ENCODE measurements at regions not wholly inside any gene's neighbourhood (a gene's known extent, or its start where the extent isn't known, plus 50 kb on each side); places are given as distances from the start of the nearest gene placed in this dataset.

DNA sequence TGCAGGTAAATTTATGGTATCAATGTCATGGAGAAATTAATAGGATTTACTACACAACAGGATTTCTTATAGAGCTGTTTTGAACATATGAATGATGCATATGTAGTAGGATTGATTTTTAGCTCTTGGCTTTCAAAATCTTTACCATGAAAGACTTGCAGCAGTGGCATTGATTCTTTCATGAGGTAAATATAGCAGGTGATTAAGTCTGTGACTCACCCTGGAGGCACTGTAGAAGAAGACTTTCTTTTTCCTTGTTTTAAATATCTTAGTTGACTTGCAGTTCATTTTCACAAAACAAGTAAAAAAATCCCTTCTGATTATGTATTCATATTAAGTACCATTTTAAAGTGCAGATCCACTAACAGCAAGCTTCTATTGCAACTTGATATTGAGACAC lies 463.0 kb downstream of the FBXO15 start:
- TF ChIP-seq, protein P1, sequence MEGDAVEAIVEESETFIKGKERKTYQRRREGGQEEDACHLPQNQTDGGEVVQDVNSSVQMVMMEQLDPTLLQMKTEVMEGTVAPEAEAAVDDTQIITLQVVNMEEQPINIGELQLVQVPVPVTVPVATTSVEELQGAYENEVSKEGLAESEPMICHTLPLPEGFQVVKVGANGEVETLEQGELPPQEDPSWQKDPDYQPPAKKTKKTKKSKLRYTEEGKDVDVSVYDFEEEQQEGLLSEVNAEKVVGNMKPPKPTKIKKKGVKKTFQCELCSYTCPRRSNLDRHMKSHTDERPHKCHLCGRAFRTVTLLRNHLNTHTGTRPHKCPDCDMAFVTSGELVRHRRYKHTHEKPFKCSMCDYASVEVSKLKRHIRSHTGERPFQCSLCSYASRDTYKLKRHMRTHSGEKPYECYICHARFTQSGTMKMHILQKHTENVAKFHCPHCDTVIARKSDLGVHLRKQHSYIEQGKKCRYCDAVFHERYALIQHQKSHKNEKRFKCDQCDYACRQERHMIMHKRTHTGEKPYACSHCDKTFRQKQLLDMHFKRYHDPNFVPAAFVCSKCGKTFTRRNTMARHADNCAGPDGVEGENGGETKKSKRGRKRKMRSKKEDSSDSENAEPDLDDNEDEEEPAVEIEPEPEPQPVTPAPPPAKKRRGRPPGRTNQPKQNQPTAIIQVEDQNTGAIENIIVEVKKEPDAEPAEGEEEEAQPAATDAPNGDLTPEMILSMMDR (IDR thresholded peaks at IDR 0.05), result no peak
- TF ChIP-seq ZFX (IDR thresholded peaks at IDR 0.05; ENCODE audit: borderline replicate concordance), result no peak

All from 22Rv1 (cell line).